SU-DHL-6 (cell line): ENCODE measurements at regions not wholly inside any gene's neighbourhood (a gene's known extent, or its start where the extent isn't known, plus 50 kb on each side); places are given as distances from the start of the nearest gene placed in this dataset.
"Not testable (repeated sequence)": the region's sequence is repeated elsewhere in the genome, so short reads cannot be mapped to it uniquely, and the experiment has no call there.

Experiments used
- CTCF ChIP-seq: fragments of 200-600 bp; sonication (generic); IDR thresholded peaks from one replicate; pipeline ENCODE4 v1.5.1; 2017; ENCODE audit warnings: antibody characterized with exemption, mild to moderate bottlenecking, low read length, moderate library complexity; ENCODE audit not compliant: insufficient read depth, poor library complexity, severe bottlenecking
- EZH2phosphoT487 ChIP-seq: fragments of 200-600 bp; sonication (generic), shearing (Covaris generic); conservative IDR thresholded peaks from 2 replicates; pipeline ENCODE4 v1.6.1; 2018; ENCODE audit warnings: mild to moderate bottlenecking, antibody characterized with exemption, low read length, moderate library complexity, mixed read lengths

GRCh38 chr3:89747541-89748278, 640.3 kb downstream of the EPHA3 start:
- TF ChIP-seq CTCF, EZH2phosphoT487: not testable (repeated sequence)
